Stimulated activated naive CD8-positive, alpha-beta T cell treated with anti-CD3 and anti-CD28 coated beads, Interleukin-15, Interleukin-2, amounts not matched to agents 100 U/mL and 50 U/mL, for 24 hours (primary cell): ENCODE measurements at regions not wholly inside any gene's neighbourhood (a gene's known extent, or its start where the extent isn't known, plus 50 kb on each side); places are given as distances from the start of the nearest gene placed in this dataset.
A peak's percentile ranks its signal among the peaks of the same experiment; 100 is the strongest.

ENCODE experiments used
- ATAC-seq: fragments of 150-1000 bp; cut with Tn5 transposase; one replicate; pipeline ENCODE4 v1.10.0; 2021
- DNase-seq: peaks from one replicate; pipeline ENCODE4 v3.0.0; 2021

- no peak for ATAC-seq
Measured at GRCh38 chr7:1359681-1360485, 99.4 kb downstream of the MICALL2 start.

GRCh38 chr7:1360521-1360971, 98.7 kb downstream of the MICALL2 start:
- no peak for ATAC-seq

More at GRCh38 chr7:1359681-1360485, 99.4 kb downstream of the MICALL2 start:
- no peak for DNase-seq

GRCh38 chr7:1361016-1361755, 98.1 kb downstream of the MICALL2 start:
- ATAC-seq = no peak
- no peak for DNase-seq

More at GRCh38 chr7:1360521-1360971, 98.7 kb downstream of the MICALL2 start:
- no peak for DNase-seq

DNA sequence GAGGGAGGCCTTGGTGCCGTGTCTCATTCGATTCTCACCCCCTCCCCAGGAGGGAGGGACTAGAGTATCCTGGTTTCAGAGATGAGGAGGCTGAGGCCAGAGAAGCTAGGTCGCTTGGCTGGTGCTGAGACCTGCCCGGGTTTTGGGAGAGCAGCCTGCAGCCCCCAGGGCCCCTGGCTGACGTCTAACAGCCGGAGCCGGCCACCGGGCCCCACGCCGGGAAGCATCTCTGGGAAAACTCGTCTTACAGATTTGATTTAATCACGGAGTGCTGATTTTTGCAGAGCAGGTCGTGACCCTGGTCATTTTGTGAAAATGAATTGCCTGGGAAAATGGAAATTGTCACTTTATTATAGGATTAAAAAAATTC, 97.5 kb downstream of the MICALL2 start:
- ATAC-seq (no peak), DNase-seq (no peak)

DNA sequence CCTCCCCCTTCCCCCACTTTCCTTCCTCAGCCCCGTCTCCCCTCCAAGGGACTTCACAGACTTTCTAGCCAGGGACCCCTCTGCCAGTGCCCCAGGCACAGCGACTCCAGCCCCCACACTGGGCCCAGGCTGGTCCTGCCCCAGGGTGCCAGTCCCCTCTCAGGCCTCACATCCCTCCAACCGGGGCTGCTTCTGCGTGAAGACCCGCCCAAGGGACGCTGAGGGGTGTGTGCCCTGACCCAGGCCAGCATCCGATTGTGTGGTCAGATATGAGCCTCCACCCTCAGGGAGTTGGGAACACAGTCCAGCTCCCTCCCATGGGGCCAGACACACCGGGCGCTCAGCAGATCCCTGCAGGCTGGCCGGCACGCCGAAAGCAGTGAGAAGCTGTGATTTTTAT, 97.0 kb downstream of the MICALL2 start:
- no peak for DNase-seq
- ATAC-seq = no peak

DNA sequence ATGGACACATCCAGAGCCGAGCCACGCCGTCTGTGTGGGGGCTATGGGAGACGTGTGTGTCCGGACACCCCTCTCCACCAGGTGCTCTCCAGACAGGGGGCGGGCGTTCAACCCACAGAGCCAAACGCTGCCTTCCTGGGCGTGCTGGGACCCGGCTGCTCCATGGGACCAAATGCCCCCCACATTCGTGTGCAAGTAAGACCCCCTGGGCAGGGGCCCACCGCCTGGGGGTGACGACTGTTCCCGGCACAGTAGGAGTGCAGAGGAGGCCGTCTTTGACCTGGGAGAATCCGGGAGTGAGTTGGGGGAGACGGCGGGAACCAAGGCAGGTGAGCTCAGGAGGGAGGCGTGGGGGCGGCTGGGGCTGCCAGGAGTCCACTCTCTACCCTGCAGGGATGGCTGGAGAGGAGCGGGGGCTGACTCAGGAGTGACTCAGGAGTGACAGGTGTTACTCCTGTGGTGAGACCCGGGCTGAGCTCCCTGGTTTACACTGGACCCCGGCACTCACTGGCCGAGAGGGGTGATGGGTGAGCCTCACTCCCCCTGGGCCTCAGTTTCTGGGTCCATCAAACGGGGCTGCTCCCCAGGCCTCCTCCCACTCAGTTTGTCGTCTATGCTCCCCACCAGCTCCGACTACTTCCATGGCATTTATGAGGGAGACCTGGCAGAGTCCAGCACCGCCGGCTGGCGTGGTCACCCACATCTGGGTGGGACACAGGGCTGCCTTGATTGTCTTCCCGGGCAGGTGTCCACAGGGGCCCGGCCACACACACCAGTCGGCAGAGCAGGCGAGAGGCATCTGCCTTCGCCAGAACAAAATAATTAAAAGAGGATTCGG, 95.0 kb downstream of the MICALL2 start:
- ATAC-seq (no peak), DNase-seq (no peak)

- ATAC-seq (no peak), DNase-seq (no peak)
Measured at GRCh38 chr7:1364906-1365570, 94.2 kb downstream of the MICALL2 start.

DNA sequence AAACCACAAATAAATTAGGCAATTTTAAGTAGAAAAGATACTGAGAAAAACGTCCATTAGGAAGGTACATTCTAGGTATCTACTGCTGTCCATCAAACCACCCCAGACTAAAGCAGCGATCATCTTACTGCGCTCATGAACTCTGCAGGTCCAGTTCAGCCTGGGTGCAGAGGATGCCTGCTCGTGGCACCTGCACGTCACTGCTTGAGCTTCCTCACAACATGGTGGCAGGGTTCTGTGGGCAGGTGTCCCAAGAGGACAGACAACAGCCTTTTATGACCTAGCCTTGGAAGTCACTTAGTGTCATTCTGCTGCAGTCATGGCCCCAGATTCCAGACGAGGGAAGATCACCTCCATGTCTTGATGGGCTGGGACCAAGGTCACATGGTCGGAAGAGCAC, 93.4 kb downstream of the MICALL2 start:
- ATAC-seq (no peak), DNase-seq (no peak)

GRCh38 chr7:1366801-1367405, 92.4 kb downstream of the MICALL2 start:
- DNase-seq (no peak), ATAC-seq (no peak)

DNA sequence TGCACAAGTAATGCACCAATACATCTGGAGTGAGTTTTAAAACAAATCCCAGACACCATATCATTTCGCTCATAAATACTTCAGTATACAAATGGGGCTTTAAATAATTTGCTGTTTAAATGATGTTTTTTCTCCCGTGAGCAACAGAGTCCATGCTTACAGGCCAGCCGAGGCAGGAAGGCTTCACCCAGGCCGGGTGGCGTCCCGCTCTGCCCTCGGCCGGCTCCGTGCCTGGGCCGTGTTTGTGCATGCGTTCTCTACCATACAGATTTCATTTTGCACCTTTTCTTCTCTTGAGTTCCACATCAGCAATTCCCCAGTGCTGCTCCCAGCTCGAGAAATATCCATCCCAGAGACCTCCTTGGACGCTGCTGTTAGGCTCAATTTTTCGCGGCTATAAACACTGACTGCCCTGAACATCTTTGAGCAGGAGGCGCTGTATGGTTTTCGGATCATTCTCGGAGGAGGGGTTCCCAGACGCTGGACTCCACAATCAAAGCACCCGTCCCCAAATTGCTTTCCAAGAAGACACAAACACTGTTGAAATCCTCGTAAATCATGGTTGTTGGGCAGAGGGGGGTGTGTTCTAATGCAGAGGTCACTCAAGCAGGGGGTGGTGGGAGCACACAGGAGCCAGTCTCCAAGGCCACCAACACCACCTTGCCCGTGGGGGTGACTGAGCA, 91.6 kb downstream of the MICALL2 start:
- no peak for ATAC-seq
- DNase-seq = no peak

GRCh38 chr7:1368184-1368681, 91.0 kb downstream of the MICALL2 start:
- no peak for ATAC-seq
- no peak for DNase-seq

GRCh38 chr7:1368682-1369571, 90.3 kb downstream of the MICALL2 start:
- ATAC-seq (peak; percentile 53), DNase-seq (peak; percentile 61)

- DNase-seq = no peak
- ATAC-seq = no peak
Measured at GRCh38 chr7:1369916-1370657, 89.2 kb downstream of the MICALL2 start.

DNA sequence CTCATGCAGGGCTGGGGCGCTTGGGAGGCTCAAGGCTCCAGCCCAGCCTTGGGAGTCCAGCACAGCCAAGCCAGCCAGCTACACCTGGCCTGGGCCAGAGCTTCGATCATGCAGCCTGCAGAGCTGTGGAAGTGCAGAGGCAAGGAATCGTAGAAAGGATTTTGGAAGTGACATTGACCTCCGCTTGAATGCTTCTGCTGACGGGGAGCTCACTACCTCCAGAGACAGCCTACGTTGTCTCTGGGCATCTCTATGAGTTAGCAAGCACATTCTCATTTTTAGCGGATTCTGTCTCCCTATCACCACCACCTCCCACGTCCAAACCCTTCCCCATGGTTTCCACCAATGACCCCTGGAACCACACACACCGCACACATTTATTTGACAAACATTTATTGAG, 88.5 kb downstream of the MICALL2 start:
- DNase-seq (no peak), ATAC-seq (no peak)

DNA sequence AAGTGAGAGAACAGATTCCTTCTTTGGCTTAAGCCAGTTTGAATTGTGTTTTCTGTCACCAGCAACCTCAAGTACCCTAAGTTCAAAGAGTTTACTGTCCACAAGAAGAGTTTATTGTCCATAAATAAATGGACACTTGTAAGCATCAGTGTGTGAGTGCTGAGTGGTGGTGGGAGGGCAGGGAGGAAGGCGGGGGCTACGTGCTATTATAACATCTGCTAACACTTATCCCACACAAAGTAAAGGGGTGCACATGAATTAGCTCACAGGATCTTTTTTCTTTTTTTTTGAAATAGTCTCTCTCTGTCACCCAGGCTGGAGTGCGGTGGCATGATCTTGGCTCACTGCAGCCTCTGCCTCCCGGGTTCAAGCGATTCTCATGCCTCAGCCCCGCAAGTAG, 87.2 kb downstream of the MICALL2 start:
- ATAC-seq (no peak), DNase-seq (no peak)

DNA sequence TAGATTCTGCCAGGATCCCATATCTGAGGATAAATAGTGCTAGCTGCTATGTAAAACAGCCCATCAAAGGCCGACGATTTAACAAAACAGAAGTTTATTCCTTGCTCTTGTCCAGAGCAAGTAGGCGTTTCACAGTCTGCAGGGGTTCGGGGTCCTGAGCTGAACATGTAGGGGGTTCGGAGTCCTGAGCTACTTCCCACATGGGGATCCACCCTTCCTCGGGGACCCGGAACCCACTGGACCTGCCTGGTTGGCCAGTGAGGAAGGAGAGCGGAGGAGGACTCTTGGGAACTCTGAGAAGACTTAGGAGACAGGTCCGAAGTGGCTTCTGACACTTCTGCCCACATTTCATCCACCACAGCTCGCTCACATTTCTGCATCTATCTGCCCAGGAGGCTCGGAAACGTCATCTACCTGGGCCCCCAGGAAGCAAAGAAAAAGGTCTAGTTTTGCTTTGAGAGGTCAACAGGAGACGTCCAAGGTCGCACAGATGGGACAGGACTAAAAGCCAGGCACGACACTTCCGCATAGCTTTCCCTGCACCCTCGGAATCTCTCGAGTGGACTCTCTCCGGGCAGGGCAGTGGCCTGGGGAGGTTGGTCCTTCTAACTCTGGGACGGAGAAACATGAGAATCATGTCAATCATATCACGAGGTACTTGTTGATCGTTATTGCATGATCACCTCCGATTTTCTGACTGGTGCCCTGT, 86.4 kb downstream of the MICALL2 start:
- DNase-seq (no peak), ATAC-seq (no peak)

- ATAC-seq (no peak), DNase-seq (no peak)
Measured at GRCh38 chr7:1377111-1377909, 82.0 kb downstream of the MICALL2 start.
